HG02970 (cell line): ENCODE measurements at regions not wholly inside any gene's neighbourhood (a gene's known extent, or its start where the extent isn't known, plus 50 kb on each side); places are given as distances from the start of the nearest gene placed in this dataset.

Experiments used
- ATAC-seq: cut with Tn5 transposase; IDR thresholded peaks from one replicate; pipeline ENCODE4 v1.9.1; 2021; ENCODE audit warnings: mild to moderate bottlenecking, moderate library complexity, moderate number of reproducible peaks; ENCODE audit not compliant: unreplicated experiment, low FRiP score

GRCh38 chr18:78666666-78667335 lies 312.8 kb upstream of the SALL3 start:
- ATAC-seq = no peak

GRCh38 chr18:78670778-78671391 lies 308.7 kb upstream of the SALL3 start:
- ATAC-seq = no peak

- ATAC-seq = no peak
These were observed 308.1 kb upstream of the SALL3 start for GRCh38 chr18:78671551-78671950.

- ATAC-seq = no peak
These were observed 306.7 kb upstream of the SALL3 start for GRCh38 chr18:78672862-78673446.

GRCh38 chr18:78673516-78674321 lies 305.9 kb upstream of the SALL3 start:
- no peak for ATAC-seq

GRCh38 chr18:78675231-78675630 lies 304.4 kb upstream of the SALL3 start:
- no peak for ATAC-seq

GRCh38 chr18:78676622-78677482 lies 302.8 kb upstream of the SALL3 start:
- ATAC-seq = no peak

GRCh38 chr18:78677483-78678317 lies 301.9 kb upstream of the SALL3 start:
- no peak for ATAC-seq

- no peak for ATAC-seq
These were observed 301.3 kb upstream of the SALL3 start for GRCh38 chr18:78678318-78678695.

- no peak for ATAC-seq
These were observed 300.6 kb upstream of the SALL3 start for GRCh38 chr18:78679031-78679430.

- no peak for ATAC-seq
These were observed 299.9 kb upstream of the SALL3 start for GRCh38 chr18:78679613-78680260.

GRCh38 chr18:78681396-78681795 lies 298.2 kb upstream of the SALL3 start:
- ATAC-seq = no peak

- ATAC-seq = no peak
These were observed 297.7 kb upstream of the SALL3 start for GRCh38 chr18:78681934-78682333.

GRCh38 chr18:78682716-78683115 lies 296.9 kb upstream of the SALL3 start:
- no peak for ATAC-seq

- no peak for ATAC-seq
These were observed 296.2 kb upstream of the SALL3 start for GRCh38 chr18:78683191-78684010.

- no peak for ATAC-seq
These were observed 294.2 kb upstream of the SALL3 start for GRCh38 chr18:78685250-78685979.

GRCh38 chr18:78685980-78686530 lies 293.6 kb upstream of the SALL3 start:
- no peak for ATAC-seq
